ENCODE measurements at regions not wholly inside any gene's neighbourhood (a gene's known extent, or its start where the extent isn't known, plus 50 kb on each side); places are given as distances from the start of the nearest gene placed in this dataset.

DNA sequence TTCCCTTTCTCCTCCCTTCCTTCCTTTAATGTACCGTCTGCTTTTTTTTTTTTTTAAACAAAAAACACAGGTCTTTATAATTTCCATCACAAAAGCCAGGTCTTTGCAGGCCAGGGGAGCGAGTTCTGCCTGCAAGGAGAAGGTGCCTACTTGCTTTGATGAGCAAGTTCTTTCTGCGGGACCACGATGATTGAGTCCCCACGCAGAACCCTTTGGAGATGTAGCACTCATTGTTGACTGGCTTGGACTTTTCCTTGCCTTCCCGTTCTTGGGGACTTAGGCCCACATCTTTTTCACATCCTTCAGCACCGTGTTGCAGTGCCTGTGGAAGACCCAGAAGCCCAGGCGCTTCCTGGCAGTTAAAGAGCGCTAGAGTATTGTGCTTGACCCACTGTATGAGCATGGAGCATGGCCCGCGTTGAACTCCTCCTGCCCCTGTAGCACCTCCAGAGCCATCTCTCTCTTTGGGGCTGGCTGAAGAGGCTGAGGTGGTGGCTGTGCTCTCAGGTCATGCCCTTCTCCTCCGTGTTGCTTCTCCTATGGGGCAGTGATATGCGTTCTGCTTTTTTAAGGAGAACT is 177.6 kb downstream of the EXOC5 start:
- TF ChIP-seq CTCF (IDR thresholded peaks at IDR 0.05) (no peak), POLR2AphosphoS5 (IDR thresholded peaks at IDR 0.05) (no peak), EP300 (IDR thresholded peaks at IDR 0.05) (no peak), POLR2A (IDR thresholded peaks at IDR 0.05) (no peak)

Measured in gastroesophageal sphincter (tissue), 3 donors.